Suprapubic skin (tissue), 4 donors: ENCODE measurements at regions not wholly inside any gene's neighbourhood (a gene's known extent, or its start where the extent isn't known, plus 50 kb on each side); places are given as distances from the start of the nearest gene placed in this dataset.
A peak's percentile ranks its signal among the peaks of the same experiment; 100 is the strongest.
"Not testable (repeated sequence)": the region's sequence is repeated elsewhere in the genome, so short reads cannot be mapped to it uniquely, and the experiment has no call there.

ENCODE experiments used
- DNase-seq, 2 donors: peaks; one replicate each; pipeline ENCODE4 v3.0.0-alpha.2; 2019; ENCODE audit warnings: low spot score in 2 of 2
- H3K27ac ChIP-seq: fragments of 200-600 bp; sonication (generic); one replicate; pipeline ENCODE4 v1.5.1; 2019
- H3K27me3 ChIP-seq: fragments of 200-600 bp; sonication (generic); one replicate; pipeline ENCODE4 v1.5.1; 2019
- H3K36me3 ChIP-seq: fragments of 200-600 bp; sonication (generic); one replicate; pipeline ENCODE4 v1.5.1; 2019
- H3K4me1 ChIP-seq: fragments of 200-600 bp; sonication (generic); one replicate; pipeline ENCODE4 v1.5.1; 2019
- H3K4me3 ChIP-seq: fragments of 200-600 bp; sonication (generic); one replicate; pipeline ENCODE4 v1.5.1; 2019; ENCODE audit warnings: mild to moderate bottlenecking
- H3K9me3 ChIP-seq: fragments of 200-600 bp; sonication (generic); one replicate; pipeline ENCODE4 v1.5.1; 2019
- EP300 ChIP-seq: sonication (generic); formaldehyde crosslinking; IDR thresholded peaks from one replicate; pipeline ENCODE4 v1.6.1; 2017; ENCODE audit warnings: antibody characterized with exemption
- POLR2A ChIP-seq, 2 donors: fragments of 450-650 bp; IDR thresholded peaks; one replicate each; pipeline ENCODE4 v1.6.1; 2017; ENCODE audit warnings: antibody characterized with exemption in 2 of 2, mild to moderate bottlenecking in 2 of 2, moderate library complexity in 2 of 2
- POLR2AphosphoS5 ChIP-seq, 3 donors: sonication (generic); formaldehyde crosslinking; IDR thresholded peaks; one replicate each; pipeline ENCODE4 v1.6.1; 2017; ENCODE audit warnings: antibody characterized with exemption in 3 of 3
- WGBS: methylation state at CpG from one replicate; pipeline ENCODE4 v1.1.5; 2018; 5-methylcytosine and 5-hydroxymethylcytosine counted together
- TF ChIP-seq, protein P1 (sequence below), 2 donors: fragments of 200-600 bp in 1 of 2; fragments of 450-650 bp in 1 of 2; sonication (generic) in 1 of 2; IDR thresholded peaks; one replicate each; pipeline ENCODE4 v1.5.1; 2016 to 2019; ENCODE audit warnings: antibody characterized with exemption in 2 of 2, mild to moderate bottlenecking in 1 of 2, moderate library complexity in 1 of 2

DNA sequence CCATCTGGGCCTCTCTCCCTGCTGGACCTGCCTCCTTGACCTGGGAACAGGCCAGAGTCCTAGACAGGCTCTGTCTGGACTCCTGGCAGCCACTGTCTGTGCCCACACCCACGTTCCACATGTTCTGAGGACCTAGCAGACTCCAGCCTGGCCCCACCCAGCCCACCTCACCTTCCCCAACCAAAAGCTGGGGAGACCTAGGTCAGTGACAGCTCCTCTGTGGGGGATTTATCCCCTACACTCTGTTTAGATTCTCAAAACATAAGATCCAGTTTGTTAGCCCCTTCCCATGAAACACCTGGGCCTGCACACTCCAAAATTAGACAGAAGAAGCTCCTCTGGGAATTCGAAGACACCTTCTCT is 59.8 kb upstream of the ADAMTS2 start:
- Histone ChIP-seq H3K4me3 (no peak overlapping the region), H3K36me3 (no peaks in the 10 kb centered on the region), H3K27ac (no peak overlapping the region), H3K9me3 (peaks cover 3% of the 10 kb centered on the region), H3K4me1 (peaks cover 7% of the 10 kb centered on the region), H3K27me3 (no peaks in the 10 kb centered on the region)
- TF ChIP-seq, protein P1, sequence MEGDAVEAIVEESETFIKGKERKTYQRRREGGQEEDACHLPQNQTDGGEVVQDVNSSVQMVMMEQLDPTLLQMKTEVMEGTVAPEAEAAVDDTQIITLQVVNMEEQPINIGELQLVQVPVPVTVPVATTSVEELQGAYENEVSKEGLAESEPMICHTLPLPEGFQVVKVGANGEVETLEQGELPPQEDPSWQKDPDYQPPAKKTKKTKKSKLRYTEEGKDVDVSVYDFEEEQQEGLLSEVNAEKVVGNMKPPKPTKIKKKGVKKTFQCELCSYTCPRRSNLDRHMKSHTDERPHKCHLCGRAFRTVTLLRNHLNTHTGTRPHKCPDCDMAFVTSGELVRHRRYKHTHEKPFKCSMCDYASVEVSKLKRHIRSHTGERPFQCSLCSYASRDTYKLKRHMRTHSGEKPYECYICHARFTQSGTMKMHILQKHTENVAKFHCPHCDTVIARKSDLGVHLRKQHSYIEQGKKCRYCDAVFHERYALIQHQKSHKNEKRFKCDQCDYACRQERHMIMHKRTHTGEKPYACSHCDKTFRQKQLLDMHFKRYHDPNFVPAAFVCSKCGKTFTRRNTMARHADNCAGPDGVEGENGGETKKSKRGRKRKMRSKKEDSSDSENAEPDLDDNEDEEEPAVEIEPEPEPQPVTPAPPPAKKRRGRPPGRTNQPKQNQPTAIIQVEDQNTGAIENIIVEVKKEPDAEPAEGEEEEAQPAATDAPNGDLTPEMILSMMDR (IDR thresholded peaks at IDR 0.05): no peak
- no peak for TF ChIP-seq POLR2A (IDR thresholded peaks at IDR 0.05)
- no peak for TF ChIP-seq POLR2AphosphoS5 (IDR thresholded peaks at IDR 0.05)
- no peak for TF ChIP-seq EP300
- WGBS: 82% methylated on average over 2 of the region's 2 CpGs
- DNase-seq: no peak

GRCh38 chr5:179404321-179405053 is 59.2 kb upstream of the ADAMTS2 start:
- no peaks in the 10 kb centered on the region for H3K27me3 ChIP-seq
- no peak overlapping the region for H3K4me3 ChIP-seq
- H3K4me1 ChIP-seq: peaks cover 7% of the 10 kb centered on the region
- no peak overlapping the region for H3K27ac ChIP-seq
- 75% methylated on average over 4 of the region's 6 CpGs for WGBS
- H3K36me3 ChIP-seq: no peaks in the 10 kb centered on the region
- H3K9me3 ChIP-seq: peaks cover 8% of the 10 kb centered on the region
- TF ChIP-seq POLR2A (IDR thresholded peaks at IDR 0.05): no peak
- peak in 1 of 2 donors; percentile 65 for DNase-seq

GRCh38 chr5:179403426-179404147 is 58.3 kb upstream of the ADAMTS2 start:
- WGBS: 76% methylated on average over 6 of the region's 6 CpGs
- H3K4me1 ChIP-seq: peaks cover 7% of the 10 kb centered on the region
- DNase-seq: peak in 1 of 2 donors; percentile 59

DNA sequence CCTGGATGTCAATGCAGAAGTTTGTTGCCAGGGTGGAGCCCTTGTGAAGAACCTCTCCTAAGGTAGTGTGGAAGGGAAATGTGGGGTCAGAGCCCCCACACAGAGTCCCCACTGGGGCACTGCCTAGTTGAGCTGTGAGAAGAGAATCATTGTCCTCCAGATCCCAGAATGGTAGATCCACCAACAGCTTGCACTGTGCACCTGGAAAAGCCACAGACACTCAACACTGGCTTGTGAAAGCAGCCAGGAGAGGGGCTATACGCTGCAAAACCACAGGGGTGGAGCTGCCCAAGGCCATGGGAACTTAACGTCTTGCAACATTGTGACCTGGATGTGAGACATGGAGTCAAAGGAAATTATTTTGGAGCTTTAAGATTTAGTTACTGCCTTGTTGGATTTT is 55.2 kb upstream of the ADAMTS2 start:
- WGBS: 90% methylated on average over 2 of the region's 2 CpGs
- H3K27ac ChIP-seq, H3K27me3 ChIP-seq, H3K36me3 ChIP-seq, H3K4me1 ChIP-seq, H3K4me3 ChIP-seq, DNase-seq: not testable (repeated sequence)
- H3K9me3 ChIP-seq: peaks cover 17% of the 10 kb centered on the region

More at GRCh38 chr5:179403426-179404147, 58.3 kb upstream of the ADAMTS2 start:
- H3K36me3 ChIP-seq: no peaks in the 10 kb centered on the region
- H3K4me3 ChIP-seq: no peak overlapping the region
- no peaks in the 10 kb centered on the region for H3K27me3 ChIP-seq
- no peak overlapping the region for H3K27ac ChIP-seq
- H3K9me3 ChIP-seq: peaks cover 17% of the 10 kb centered on the region
- TF ChIP-seq EP300 (no peak), POLR2AphosphoS5 (IDR thresholded peaks at IDR 0.05) (no peak), POLR2A (IDR thresholded peaks at IDR 0.05) (no peak)
- TF ChIP-seq, protein P1 (IDR thresholded peaks at IDR 0.05): no peak

DNA sequence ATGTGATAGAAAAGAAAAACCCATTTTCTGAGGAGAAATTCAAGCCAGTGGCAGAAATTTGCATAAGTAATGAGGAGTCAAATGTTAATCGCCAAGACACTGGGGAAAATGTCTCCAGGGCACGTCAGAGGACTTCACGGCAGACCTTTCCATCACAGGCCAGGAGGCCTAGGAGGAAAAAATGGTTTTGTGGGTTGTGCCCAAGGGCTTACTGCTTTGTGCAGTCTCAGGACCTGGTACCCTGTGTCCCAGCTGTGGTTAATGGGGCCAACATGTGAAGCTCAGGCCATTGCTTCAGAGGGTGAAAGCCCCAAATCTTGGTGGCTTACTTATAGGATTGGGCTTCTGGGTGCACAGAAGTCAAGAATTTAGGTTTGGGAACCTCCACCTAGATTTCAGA is 54.8 kb upstream of the ADAMTS2 start:
- TF ChIP-seq, protein P1 (IDR thresholded peaks at IDR 0.05): no peak
- TF ChIP-seq POLR2A (IDR thresholded peaks at IDR 0.05) (no peak), POLR2AphosphoS5 (IDR thresholded peaks at IDR 0.05) (no peak), EP300 (no peak)
- no peak for DNase-seq
- no peaks in the 10 kb centered on the region for H3K36me3 ChIP-seq
- no peak overlapping the region for H3K27ac ChIP-seq
- WGBS: 63% methylated on average over 3 of the region's 3 CpGs
- no peaks in the 10 kb centered on the region for H3K4me1 ChIP-seq
- H3K27me3 ChIP-seq: no peaks in the 10 kb centered on the region
- H3K4me3 ChIP-seq: no peak overlapping the region
- H3K9me3 ChIP-seq: peaks cover 17% of the 10 kb centered on the region

DNA sequence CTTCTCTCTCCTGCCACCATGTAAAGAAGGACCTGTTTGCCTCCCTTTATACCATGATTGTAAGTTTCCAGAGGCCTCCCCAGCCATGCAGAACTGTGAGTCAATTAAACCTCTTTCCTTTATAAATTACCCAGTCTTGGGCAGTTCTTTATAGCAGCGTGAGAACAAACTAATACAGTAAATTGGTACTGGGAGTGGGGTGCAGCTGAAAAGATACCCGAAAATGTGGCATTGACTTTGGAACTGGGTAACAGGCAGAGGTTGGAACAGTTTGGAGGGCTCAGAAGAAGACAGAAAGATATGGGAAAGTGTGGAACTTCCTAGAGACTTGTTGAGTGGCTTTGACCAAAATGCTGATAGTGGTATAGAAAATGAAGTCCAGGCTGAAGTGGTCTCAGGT is 54.1 kb upstream of the ADAMTS2 start:
- not testable (repeated sequence) for H3K4me1 ChIP-seq, H3K27me3 ChIP-seq, DNase-seq, H3K27ac ChIP-seq, H3K4me3 ChIP-seq, H3K36me3 ChIP-seq
- peaks cover 17% of the 10 kb centered on the region for H3K9me3 ChIP-seq
- WGBS: 94% methylated on average over 2 of the region's 2 CpGs
